PFSK-1 (cell line): ENCODE measurements at regions not wholly inside any gene's neighbourhood (a gene's known extent, or its start where the extent isn't known, plus 50 kb on each side); places are given as distances from the start of the nearest gene placed in this dataset.

Experiments
- FOXP2 ChIP-seq: optimal IDR thresholded peaks from 2 replicates; pipeline ENCODE3; 2011; ENCODE audit warnings: borderline replicate concordance, control low read depth, inconsistent platforms; ENCODE audit not compliant: insufficient read depth; ENCODE audit errors: extremely low read length, extremely low read depth
- POLR2AphosphoS5 ChIP-seq: IDR thresholded peaks from 2 replicates; pipeline ENCODE4 v1.6.1; 2012; ENCODE audit warnings: low read depth, mild to moderate bottlenecking, control low read depth, low read length, moderate library complexity
- SIN3A ChIP-seq: IDR thresholded peaks from 2 replicates; pipeline ENCODE4 v1.6.1; 2012; ENCODE audit warnings: mild to moderate bottlenecking, low read length, moderate library complexity, borderline replicate concordance; ENCODE audit not compliant: insufficient read depth
- TAF1 ChIP-seq: IDR thresholded peaks from 2 replicates; pipeline ENCODE4 v1.6.1; 2012; ENCODE audit warnings: low read length, control low read depth, borderline replicate concordance; ENCODE audit not compliant: insufficient read depth
- TF ChIP-seq, protein P1 (sequence below), 2 experiments: IDR thresholded peaks; 2 replicates each; pipeline versions ENCODE4 v1.6.1 to v1.8.0; 2011 to 2012; ENCODE audit warnings: low read depth in 2 of 2, low read length in 2 of 2, control low read depth in 1 of 2, inconsistent platforms in 1 of 2, mild to moderate bottlenecking in 1 of 2, moderate library complexity in 1 of 2; ENCODE audit not compliant: insufficient read depth in 1 of 2

GRCh38 chr3:144840866-144841265 lies 869.2 kb downstream of the DIPK2A start:
- TF ChIP-seq FOXP2 = no peak
- TF ChIP-seq SIN3A = no peak
- TF ChIP-seq, protein P1, sequence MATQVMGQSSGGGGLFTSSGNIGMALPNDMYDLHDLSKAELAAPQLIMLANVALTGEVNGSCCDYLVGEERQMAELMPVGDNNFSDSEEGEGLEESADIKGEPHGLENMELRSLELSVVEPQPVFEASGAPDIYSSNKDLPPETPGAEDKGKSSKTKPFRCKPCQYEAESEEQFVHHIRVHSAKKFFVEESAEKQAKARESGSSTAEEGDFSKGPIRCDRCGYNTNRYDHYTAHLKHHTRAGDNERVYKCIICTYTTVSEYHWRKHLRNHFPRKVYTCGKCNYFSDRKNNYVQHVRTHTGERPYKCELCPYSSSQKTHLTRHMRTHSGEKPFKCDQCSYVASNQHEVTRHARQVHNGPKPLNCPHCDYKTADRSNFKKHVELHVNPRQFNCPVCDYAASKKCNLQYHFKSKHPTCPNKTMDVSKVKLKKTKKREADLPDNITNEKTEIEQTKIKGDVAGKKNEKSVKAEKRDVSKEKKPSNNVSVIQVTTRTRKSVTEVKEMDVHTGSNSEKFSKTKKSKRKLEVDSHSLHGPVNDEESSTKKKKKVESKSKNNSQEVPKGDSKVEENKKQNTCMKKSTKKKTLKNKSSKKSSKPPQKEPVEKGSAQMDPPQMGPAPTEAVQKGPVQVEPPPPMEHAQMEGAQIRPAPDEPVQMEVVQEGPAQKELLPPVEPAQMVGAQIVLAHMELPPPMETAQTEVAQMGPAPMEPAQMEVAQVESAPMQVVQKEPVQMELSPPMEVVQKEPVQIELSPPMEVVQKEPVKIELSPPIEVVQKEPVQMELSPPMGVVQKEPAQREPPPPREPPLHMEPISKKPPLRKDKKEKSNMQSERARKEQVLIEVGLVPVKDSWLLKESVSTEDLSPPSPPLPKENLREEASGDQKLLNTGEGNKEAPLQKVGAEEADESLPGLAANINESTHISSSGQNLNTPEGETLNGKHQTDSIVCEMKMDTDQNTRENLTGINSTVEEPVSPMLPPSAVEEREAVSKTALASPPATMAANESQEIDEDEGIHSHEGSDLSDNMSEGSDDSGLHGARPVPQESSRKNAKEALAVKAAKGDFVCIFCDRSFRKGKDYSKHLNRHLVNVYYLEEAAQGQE (IDR thresholded peaks at IDR 0.05; ENCODE audit: insufficient read depth in 1 of 2, low read depth in 2 of 2, low read length in 2 of 2) = no peak
- no peak for TF ChIP-seq TAF1
- no peak for TF ChIP-seq POLR2AphosphoS5

DNA sequence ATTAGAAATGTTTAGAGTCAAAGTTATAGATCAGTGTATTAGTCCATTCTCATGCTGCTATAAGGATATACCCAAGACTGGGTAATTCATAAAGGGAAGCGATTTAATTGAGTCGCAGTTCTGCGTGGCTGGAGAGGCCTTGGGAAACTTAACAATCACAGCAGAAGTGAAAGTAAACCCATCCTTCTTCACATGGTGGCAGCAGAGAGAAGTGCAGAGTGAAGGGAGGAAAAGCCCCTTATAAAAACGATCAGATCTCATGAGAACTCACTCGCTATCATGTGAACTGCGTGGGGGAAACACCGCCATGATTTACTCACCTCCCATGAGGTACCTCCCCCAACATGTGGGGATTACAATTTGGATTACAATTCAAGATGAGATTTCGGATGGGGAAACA lies 871.5 kb downstream of the DIPK2A start:
- TF ChIP-seq SIN3A (no peak), FOXP2 (no peak)
- TF ChIP-seq, protein P1 (IDR thresholded peaks at IDR 0.05; ENCODE audit: insufficient read depth in 1 of 2, low read depth in 2 of 2, low read length in 2 of 2) = no peak

GRCh38 chr3:144852999-144853398 lies 881.4 kb downstream of the DIPK2A start:
- TF ChIP-seq POLR2AphosphoS5 (no peak), SIN3A (no peak), TAF1 (no peak), FOXP2 (no peak)
- TF ChIP-seq, protein P1 (IDR thresholded peaks at IDR 0.05; ENCODE audit: insufficient read depth in 1 of 2, low read depth in 2 of 2, low read length in 2 of 2) = no peak

DNA sequence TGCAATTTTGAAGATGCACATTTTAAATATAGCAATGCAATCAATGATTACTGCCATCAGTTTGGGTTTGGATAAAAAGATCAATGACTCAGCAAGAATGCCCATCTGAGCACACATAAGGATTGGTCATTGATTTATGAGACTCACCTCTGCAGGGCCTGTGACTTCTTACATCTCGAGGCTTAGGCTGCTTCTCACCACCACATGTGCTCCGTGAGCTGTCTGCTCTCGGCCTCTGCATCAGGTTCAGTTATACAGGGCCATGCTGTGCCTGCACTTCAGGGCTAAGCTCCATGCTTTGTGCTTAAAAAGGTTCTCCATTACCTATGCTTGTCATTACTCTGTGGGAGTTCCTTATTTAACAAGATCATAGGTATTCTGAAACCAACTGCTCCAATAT lies 887.5 kb downstream of the DIPK2A start:
- TF ChIP-seq SIN3A (no peak), POLR2AphosphoS5 (no peak), TAF1 (no peak), FOXP2 (no peak)
- TF ChIP-seq, protein P1 (IDR thresholded peaks at IDR 0.05; ENCODE audit: insufficient read depth in 1 of 2, low read depth in 2 of 2, low read length in 2 of 2) = no peak

DNA sequence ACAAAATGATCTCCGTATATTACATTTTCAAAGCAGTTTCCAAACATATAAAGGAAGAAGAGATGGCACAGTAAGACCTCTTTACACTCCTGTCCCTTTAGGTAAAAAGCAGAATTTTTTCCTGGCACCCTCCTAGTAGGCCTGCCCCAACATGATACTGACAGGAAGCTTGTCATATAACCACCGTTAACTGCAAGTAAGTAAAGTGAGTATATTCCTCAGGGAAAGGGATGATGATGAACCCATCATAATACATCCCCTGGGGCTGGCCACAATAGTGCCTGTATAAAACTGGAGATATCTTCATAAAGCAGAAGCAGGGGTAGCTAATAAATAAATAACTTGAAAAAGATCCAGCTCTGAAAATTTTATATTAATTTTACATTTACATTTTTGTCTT lies 893.0 kb downstream of the DIPK2A start:
- no peak for TF ChIP-seq FOXP2

DNA sequence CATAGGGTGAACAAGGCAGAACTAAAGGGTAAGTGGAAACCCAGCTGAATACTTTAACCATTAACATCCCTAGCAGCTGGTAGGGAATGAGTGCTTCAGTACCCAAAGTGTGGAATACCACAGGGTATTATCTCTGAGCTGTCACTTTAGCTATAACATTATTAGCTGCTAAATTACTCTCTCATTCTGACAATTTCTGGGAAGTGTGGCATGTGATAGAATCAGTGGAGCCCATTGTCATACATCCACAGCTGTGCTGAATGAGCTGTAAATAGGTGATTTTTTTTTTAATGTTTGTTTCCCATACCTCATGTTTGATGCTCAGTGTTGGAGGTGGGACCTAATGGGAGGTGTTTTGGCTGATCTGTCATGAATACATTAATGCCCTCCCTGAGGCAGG lies 894.3 kb downstream of the DIPK2A start:
- TF ChIP-seq SIN3A (no peak), TAF1 (no peak), FOXP2 (no peak)
